ENCODE measurements at regions not wholly inside any gene's neighbourhood (a gene's known extent, or its start where the extent isn't known, plus 50 kb on each side); places are given as distances from the start of the nearest gene placed in this dataset.

DNA sequence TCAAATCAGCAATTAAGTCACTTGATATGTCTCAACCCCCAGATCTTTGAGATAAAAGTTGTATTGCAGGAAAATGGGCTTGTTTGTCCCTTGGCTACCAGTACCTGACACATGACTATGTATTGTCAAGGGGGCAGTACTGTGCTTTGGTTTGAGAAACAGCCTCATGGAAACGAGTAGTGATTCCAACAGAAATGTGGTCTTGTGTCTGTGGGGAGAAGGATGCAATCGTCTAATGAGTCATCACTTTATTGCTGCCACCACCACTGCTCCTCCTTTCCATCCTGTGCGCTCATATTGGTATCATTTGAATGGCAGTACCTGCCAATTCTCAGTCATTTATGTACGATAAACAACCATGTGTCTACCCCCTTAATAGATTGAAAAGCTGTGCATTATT is 72.8 kb upstream of the ARHGAP5 start:
- DNase-seq (ENCODE audit: low spot score): no peak

GRCh38 chr14:32005628-32006027 is 71.5 kb upstream of the ARHGAP5 start:
- no peak for DNase-seq (ENCODE audit: low spot score)

GRCh38 chr14:32006263-32007110 is 70.6 kb upstream of the ARHGAP5 start:
- no peak for DNase-seq (ENCODE audit: low spot score)

DNA sequence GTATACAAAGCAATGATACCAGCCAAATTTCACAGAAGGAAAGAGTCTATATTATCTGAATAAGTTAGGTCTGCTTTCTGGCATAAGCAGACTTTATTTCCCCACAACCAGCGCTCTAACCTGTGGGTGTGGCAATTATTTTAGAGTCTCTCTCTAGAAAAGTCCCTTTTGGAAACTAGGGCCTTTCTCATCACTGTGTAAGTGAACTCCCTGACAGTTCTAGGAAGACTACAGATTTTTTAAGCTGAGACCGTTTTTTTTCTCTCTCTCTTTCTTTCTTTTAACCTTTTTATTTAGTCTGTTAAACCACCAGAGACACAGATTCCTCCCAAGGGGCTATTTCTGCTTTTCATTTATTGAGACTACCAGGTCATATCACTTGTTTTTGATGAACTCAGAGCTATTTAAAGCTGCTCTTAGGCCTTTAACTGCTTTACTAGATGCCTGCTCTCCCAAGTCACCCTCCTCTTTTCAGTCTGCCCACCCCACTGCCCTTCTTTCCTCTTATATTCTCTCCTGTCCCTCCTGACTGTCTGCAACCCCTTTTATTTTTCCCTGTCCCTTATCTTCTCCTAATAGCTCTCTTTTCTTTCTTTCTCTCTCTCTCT is 69.2 kb upstream of the ARHGAP5 start:
- no peak for DNase-seq (ENCODE audit: low spot score)

DNA sequence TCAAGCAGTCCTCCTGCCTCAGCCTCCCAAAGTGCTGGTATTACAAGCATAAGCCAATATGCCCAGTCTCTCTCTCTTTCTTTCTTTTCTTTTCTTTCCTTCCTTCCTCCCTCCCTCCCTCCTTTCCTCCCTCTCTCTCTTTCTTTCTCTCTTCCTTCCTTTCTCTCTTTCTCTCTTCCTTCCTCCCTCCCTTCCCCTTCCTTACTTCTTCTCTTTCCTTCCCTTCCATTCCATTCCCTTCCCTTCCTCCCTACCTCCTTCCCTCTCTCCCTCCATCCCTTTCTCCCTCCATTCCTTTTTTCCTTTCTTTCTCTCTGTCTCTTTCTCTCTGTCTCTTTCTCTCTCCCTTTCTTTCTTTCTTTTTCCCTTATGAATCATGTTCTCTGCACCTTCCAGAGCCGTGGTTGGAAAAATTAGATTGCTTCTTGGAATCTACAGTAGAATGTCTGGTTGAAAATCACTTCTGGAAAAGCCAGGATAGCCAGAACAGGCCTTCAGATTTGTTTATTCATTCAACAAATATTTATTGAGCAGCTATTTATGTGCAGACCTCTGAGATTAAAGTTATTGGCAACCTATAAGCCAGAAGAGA is 68.4 kb upstream of the ARHGAP5 start:
- DNase-seq (ENCODE audit: low spot score): no peak

GRCh38 chr14:32009221-32009975 is 67.7 kb upstream of the ARHGAP5 start:
- DNase-seq (ENCODE audit: low spot score): no peak

DNA sequence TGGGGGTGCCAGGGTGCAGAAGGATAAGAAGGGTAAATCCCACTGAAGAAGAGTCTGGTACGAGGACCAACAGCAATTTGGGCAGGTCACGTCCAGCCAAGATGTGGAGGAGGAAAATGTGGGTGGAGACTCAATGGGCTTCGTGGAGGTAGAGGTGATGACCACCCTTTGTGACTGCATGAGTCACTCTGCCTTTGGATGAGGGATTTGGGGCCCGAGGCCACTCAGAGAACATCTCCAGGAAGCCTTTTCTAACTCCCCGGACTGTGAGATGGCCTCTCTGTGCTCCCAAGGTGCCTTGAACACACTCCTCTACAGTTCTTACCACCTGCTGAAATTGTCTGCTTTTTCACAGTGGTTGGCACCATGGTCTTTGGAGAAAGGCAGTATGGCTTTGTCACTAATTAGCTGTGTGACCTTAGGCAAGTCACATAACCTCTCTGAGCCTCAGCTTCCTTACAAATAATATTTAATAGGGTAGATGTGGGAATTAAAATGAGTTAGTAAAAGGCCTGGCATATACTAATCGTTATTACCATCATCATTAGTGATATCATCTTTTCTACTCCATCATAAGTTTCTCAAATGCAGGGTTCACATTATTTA is 67.0 kb upstream of the ARHGAP5 start:
- DNase-seq (ENCODE audit: low spot score): no peak

DNA sequence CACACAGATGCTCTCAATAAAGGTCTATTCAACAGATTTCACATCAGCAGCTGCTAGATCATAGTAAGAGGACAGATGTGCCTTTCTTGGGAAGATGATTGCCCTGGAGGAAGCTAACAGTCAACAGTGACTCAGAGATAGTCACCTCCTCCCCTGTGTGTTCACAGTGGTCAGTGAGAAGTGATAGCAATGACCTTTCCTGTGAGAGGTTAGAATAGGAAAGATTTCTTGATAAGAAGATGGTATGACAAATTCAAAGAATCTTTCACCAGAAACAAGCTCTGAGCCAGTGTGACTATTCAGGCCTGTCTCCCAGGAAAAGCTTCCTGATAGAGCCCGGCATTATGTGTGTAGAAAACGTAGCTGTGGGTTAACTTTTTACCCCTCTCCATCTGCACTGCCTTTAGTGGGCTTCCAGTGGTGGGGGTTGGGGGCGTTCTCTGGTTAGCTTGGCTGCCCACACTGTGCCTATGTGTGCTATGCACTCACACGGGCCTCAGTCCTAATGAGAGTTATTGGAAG is 66.4 kb upstream of the ARHGAP5 start:
- no peak for DNase-seq (ENCODE audit: low spot score)

DNA sequence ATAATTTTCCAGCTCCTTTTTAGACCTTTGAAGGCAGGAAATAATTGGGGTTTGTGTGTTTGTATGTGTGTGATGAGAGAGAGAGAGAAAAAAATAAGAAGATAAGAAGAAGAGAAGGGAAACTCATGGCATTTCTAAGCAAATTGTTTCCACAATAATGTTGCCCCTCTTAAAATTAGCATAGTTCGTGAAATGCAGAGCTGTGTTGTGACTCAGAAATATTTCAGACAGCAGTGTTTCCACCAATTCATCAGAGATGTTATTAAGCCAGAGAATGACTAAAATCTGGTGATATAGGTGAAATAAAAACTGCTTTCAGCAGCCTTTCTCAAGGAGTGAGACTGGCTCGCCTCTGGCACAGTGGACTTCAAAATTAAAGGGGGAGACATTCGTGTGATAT is 65.9 kb upstream of the ARHGAP5 start:
- DNase-seq (ENCODE audit: low spot score): no peak

DNA sequence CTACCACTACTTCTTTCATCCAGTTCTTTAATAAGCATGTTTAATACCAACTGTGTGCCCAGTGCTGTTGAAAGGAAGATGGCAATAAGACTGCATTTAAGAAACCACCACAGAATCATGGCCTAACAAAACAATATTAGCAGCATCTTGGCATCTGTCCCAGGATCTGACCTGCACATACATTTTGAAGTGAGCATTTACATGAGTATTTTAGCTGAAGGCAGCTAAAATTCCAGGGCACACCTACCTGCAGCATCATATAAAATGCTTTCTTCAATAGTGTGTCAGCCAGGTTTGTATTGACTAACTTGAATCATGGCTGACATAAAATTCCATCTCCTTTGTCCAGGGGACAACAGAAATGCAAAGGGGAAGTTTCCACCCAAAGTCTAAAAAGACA is 65.0 kb upstream of the ARHGAP5 start:
- no peak for DNase-seq (ENCODE audit: low spot score)

DNA sequence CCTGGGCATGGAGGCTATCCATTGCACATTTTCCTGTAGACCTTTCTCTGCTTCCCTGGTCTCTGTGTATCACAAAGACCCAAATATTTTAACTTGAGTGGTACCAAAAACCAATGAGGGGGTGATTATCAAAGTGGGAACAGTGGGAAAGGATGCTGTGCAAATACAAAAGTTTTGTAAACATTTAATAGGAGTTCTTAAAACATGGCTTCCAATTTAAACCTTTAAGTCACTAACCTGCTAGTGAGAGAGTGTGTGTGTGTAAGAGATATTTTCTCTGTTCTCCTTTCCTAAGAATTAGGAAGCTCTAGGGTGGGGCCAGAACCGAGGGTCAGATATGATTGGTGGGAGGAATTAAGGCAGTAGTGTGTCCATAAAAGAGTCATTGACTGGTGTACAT is 64.5 kb upstream of the ARHGAP5 start:
- DNase-seq (ENCODE audit: low spot score): no peak

DNA sequence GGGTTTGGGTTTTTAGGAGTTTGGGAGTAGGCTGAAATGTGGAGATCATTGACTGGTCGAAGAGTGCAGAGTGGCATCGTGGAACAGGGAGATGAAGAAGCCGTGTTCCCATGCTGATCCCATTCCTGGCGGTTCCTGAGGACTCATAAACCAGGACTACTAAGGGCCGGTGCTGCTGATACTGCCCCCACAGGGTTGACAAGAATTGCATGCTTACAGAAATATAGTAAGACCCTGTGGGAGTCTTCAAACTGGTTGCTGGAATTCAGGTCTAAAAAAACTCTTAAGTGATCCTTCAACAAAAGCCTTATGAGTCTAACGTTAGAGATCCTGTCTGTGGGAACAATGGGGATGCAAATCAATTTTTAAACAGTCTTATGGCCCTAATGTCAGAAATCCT is 64.0 kb upstream of the ARHGAP5 start:
- DNase-seq (ENCODE audit: low spot score): no peak

DNA sequence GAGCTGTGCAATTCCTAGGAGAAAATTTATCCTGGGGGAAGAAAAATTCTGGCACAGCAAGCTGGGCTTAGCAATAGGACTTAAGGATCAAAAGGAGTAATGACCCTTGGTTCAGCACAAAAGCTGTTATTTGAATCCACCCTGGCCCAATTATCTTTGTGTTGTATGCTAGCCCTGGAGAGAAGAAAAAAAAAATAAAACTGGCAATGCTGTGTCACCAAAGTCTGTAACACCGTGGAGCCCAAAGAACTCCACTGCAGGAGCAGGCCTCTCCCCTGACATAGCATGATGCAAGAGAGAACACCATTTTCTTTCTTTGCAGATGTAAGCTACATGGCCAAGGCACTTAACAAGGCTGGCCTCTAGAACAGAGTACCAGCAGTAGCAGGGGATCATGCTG is 63.0 kb upstream of the ARHGAP5 start:
- no peak for DNase-seq (ENCODE audit: low spot score)

DNA sequence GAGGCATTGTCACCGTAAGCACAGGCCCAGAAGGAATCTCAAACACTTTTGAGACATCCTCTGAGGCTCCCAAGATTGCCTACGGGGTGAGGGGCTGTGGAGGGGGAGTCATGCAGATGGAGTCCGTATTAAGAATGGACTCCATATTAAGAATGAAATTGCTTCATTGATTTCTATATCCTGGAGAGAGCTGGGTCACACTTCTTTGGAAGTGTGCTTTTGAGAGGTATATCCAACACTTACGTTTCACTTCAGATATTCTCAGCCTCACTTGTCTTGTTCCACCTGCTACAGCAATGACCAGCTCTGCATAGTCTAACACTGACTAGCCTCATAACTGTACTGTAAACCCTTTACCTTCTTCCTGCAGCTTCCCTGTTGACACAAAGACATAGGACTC is 62.6 kb upstream of the ARHGAP5 start:
- no peak for DNase-seq (ENCODE audit: low spot score)

DNA sequence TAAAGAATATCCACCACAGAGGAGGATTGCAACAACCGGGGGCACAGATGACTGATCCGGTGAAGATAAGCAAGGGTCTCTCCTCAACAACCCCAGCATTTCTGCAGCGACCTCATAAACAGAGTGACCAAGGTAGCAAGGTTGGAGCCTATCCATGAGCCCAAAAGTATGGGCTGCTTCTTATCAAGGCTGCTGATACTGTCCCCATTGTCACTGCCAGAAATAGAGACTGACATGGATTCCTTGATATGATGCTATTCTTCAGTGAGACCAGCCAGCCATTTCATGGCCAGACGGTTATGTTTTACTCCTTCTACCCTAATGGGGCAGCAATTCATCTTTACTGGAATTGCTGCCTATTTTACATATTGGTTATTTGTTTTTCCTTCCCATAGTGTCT is 61.9 kb upstream of the ARHGAP5 start:
- DNase-seq (ENCODE audit: low spot score): no peak

- DNase-seq (ENCODE audit: low spot score): no peak
These were observed 59.5 kb upstream of the ARHGAP5 start for GRCh38 chr14:32017587-32017986.

DNA sequence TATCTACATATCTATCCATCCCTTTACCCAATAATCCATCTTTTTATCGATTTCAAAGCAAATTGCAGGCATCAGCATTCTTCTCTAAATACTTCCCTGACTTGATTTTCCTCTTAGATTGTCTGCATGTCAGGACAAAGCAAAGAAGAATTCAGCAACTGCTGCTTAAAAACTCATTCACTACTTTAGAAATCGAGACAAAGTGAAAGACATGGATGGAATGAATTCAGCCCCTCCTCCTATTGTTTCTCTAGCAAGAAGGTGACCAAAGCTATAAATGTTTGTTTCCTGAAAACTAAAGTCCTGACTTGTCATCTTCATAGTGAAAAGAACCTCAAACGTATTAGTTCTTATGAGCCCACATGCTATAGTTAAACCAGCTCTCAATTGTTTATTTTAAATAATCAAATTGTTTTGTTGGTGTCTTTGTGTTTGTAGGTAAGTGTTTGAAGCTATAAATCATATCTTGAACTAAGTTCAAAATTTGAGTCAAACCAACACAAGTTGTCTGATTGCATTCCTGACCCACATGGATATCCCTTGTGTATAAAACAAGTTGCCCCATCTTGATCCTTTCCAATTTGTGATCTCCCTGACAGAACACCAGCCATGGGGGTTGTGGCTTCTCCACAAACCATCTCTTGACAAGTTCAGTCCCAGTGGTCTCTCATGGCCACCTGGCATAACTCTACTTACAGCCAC is 58.6 kb upstream of the ARHGAP5 start:
- no peak for DNase-seq (ENCODE audit: low spot score)

DNA sequence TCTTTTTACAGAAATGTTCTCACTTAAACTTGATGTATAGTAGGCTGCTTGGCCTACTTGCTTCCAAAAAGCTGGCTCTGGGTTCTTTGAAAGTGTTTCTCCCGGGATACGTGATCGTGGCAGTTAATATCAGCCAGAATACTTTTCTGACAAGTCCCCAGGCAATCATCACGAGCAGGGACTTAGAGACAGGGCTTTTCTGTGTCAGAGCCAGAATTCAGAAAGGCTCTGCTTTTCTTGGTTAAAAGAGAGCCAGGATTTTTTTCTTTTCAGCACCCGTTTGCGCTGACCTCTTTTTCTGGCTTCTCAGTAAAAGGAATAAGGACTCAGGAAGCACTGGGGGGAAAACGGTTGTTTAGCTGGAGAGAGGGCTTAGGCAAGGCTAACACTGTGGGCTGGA is 57.8 kb upstream of the ARHGAP5 start:
- DNase-seq (ENCODE audit: low spot score): no peak

GRCh38 chr14:32020882-32021281 is 56.2 kb upstream of the ARHGAP5 start:
- no peak for DNase-seq (ENCODE audit: low spot score)

DNA sequence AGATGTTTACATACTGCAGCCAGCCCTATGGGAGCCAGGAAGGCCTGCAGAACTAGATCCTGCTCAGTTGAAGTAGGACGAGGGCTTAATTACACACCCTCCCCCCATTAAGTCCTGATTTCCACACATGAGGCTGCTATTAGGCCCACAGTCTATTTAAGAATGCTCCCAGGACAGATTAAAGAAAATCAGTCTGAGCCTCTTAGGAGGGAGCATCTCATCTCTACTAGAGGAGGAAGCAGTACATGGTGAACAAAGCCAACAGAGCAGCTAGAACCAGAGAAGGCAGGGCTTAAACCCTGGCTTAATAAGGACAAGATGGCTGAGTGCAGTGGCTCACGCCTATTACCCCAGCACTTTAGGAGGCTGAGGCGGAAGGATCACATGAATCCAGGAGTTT is 55.8 kb upstream of the ARHGAP5 start:
- DNase-seq (ENCODE audit: low spot score): no peak

DNA sequence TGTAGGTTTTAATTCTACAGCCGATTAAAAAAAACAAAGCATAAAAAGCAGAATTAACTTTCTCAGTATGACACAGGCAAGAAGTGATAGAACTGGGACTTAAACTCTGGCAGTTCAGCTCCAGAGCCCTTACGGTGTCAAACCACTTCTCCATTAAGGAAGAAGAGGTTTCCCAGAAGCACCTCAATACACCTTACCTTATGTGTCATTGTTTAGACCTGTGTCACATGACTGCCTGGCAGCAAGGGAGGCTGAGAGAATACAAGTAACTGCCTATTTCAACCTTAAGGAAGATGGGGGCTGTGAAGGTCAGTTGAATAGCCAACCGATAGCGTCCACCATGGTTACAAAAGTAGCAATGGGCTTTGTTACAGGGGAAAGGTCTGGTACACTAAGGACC is 54.6 kb upstream of the ARHGAP5 start:
- no peak for DNase-seq (ENCODE audit: low spot score)
